HL-60 (cell line): ENCODE measurements at regions not wholly inside any gene's neighbourhood (a gene's known extent, or its start where the extent isn't known, plus 50 kb on each side); places are given as distances from the start of the nearest gene placed in this dataset.

Source experiments
- TF ChIP-seq, protein P1 (sequence below): IDR thresholded peaks from 2 replicates; pipeline ENCODE4 v1.6.1; 2012; ENCODE audit warnings: low read depth; ENCODE audit not compliant: insufficient replicate concordance
- TF ChIP-seq, protein P2 (sequence below): IDR thresholded peaks from one replicate; pipeline ENCODE4 v1.5.1; 2011; ENCODE audit warnings: low read length, control low read depth, inconsistent platforms; ENCODE audit not compliant: insufficient read depth

DNA sequence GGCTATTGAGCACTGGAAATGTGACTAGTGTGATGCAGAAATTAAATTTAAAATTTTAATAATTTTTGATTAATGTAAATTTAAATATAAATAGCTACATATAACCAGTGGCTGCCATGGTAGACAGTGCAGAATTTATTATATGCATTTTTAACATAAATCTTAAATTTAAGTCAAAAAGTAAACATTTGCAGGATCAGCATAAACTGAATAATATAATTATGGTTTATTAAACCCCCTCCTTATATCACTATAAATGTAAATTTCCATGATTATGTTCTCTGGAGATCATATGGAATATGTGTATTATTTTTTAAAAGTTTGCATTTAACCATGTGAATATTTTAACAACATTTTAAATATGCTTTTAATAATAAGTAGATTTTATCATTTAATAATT is 155.8 kb downstream of the TEX13C start:
- TF ChIP-seq, protein P1, sequence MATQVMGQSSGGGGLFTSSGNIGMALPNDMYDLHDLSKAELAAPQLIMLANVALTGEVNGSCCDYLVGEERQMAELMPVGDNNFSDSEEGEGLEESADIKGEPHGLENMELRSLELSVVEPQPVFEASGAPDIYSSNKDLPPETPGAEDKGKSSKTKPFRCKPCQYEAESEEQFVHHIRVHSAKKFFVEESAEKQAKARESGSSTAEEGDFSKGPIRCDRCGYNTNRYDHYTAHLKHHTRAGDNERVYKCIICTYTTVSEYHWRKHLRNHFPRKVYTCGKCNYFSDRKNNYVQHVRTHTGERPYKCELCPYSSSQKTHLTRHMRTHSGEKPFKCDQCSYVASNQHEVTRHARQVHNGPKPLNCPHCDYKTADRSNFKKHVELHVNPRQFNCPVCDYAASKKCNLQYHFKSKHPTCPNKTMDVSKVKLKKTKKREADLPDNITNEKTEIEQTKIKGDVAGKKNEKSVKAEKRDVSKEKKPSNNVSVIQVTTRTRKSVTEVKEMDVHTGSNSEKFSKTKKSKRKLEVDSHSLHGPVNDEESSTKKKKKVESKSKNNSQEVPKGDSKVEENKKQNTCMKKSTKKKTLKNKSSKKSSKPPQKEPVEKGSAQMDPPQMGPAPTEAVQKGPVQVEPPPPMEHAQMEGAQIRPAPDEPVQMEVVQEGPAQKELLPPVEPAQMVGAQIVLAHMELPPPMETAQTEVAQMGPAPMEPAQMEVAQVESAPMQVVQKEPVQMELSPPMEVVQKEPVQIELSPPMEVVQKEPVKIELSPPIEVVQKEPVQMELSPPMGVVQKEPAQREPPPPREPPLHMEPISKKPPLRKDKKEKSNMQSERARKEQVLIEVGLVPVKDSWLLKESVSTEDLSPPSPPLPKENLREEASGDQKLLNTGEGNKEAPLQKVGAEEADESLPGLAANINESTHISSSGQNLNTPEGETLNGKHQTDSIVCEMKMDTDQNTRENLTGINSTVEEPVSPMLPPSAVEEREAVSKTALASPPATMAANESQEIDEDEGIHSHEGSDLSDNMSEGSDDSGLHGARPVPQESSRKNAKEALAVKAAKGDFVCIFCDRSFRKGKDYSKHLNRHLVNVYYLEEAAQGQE = no peak
- TF ChIP-seq, protein P2, sequence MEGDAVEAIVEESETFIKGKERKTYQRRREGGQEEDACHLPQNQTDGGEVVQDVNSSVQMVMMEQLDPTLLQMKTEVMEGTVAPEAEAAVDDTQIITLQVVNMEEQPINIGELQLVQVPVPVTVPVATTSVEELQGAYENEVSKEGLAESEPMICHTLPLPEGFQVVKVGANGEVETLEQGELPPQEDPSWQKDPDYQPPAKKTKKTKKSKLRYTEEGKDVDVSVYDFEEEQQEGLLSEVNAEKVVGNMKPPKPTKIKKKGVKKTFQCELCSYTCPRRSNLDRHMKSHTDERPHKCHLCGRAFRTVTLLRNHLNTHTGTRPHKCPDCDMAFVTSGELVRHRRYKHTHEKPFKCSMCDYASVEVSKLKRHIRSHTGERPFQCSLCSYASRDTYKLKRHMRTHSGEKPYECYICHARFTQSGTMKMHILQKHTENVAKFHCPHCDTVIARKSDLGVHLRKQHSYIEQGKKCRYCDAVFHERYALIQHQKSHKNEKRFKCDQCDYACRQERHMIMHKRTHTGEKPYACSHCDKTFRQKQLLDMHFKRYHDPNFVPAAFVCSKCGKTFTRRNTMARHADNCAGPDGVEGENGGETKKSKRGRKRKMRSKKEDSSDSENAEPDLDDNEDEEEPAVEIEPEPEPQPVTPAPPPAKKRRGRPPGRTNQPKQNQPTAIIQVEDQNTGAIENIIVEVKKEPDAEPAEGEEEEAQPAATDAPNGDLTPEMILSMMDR = no peak
